K562 (cell line): ENCODE measurements at regions not wholly inside any gene's neighbourhood (a gene's known extent, or its start where the extent isn't known, plus 50 kb on each side); places are given as distances from the start of the nearest gene placed in this dataset.

ENCODE experiments used
- ATAC-seq: fragments of 200-7000 bp; cut with Tn5 transposase; 3 replicates; pipeline ENCODE4 v1.9.1; 2020; ENCODE audit warnings: moderate library complexity
- BruUV-seq: library from RNA; stranded (reverse); fragments of 400-500 nt; replicated peaks from 2 replicates; lab custom pipeline; 2021; lab: Mats Ljungman, UMichigan
- CTCF ChIA-PET: fragments of 300-600 bp; formaldehyde crosslinking; extraction: SDS; loops from one replicate; lab custom pipeline; 2021; ENCODE audit warnings: low intra/inter-chr PET ratio; lab: Yijun Ruan, JAX
- POLR2A ChIA-PET: fragments of 300-600, 350-650 bp; sonication (Branson Sonifier 250); formaldehyde crosslinking; extraction: SDS; loops from one replicate; lab custom pipeline; 2021; ENCODE audit warnings: antibody characterized with exemption, inconsistent platforms; lab: Yijun Ruan, JAX
- DNase-seq, 4 experiments: peaks; one replicate each; pipeline versions ENCODE4 v3.0.0 to v3.0.0-alpha.2; 2011 to 2018; ENCODE audit warnings: low spot score in 3 of 4, mixed read lengths in 3 of 4; ENCODE audit errors: extremely low read depth in 1 of 4
- FAIRE-seq: peaks from 2 replicates; lab custom pipeline; 2011; peaks lifted over from hg19 to GRCh38; lab: Jason Lieb, UNC
- H2AFZ ChIP-seq: 2 replicates; pipeline ENCODE4 v1.6.0; 2011; ENCODE audit warnings: low read depth, low read length, control low read depth, inconsistent platforms
- H3K27ac ChIP-seq: fragments of 200-600 bp; 3 replicates; pipeline ENCODE4 v1.8.0; 2011; ENCODE audit warnings: low read depth, mild to moderate bottlenecking, control low read depth, inconsistent platforms, low read length, moderate library complexity, mixed read lengths; ENCODE audit errors: extremely low read depth
- H3K27me3 ChIP-seq, 2 experiments: fragments of 300-600 bp in 1 of 2; 2 replicates in 1 of 2; 3 replicates in 1 of 2; pipeline versions ENCODE4 v1.6.0 to v1.8.0; 2011; ENCODE audit warnings: inconsistent platforms in 2 of 2, low read length in 2 of 2, mild to moderate bottlenecking in 1 of 2, mixed read lengths in 1 of 2, moderate library complexity in 1 of 2; ENCODE audit not compliant: control insufficient read depth in 2 of 2, insufficient read depth in 2 of 2
- H3K36me3 ChIP-seq: fragments of 300-600 bp; 3 replicates; pipeline ENCODE4 v1.8.0; 2011; ENCODE audit warnings: mild to moderate bottlenecking, low read length, inconsistent platforms; ENCODE audit not compliant: control insufficient read depth, insufficient read depth
- H3K4me1 ChIP-seq, 2 experiments: fragments of 200-600 bp in 1 of 2; replicated peaks in 1 of 2; 2 replicates in 1 of 2; 3 replicates in 1 of 2; pipeline versions ENCODE4 v1.5.1 to v1.8.0; 2011; ENCODE audit warnings: inconsistent platforms in 2 of 2, low read length in 2 of 2, mild to moderate bottlenecking in 1 of 2, mixed read lengths in 1 of 2, moderate library complexity in 1 of 2; ENCODE audit not compliant: control insufficient read depth in 2 of 2, insufficient read depth in 2 of 2
- H3K4me2 ChIP-seq: 2 replicates; pipeline ENCODE4 v1.6.1; 2011; ENCODE audit warnings: low read length, control low read depth, inconsistent platforms, mixed read lengths; ENCODE audit not compliant: insufficient read depth
- H3K4me3 ChIP-seq: fragments of 200-600 bp; sonication (generic), shearing (Covaris generic); 2 replicates; pipeline ENCODE4 v1.5.1; 2016; ENCODE audit warnings: control low read depth, inconsistent platforms
- H3K79me2 ChIP-seq: fragments of 200-600 bp; 3 replicates; pipeline ENCODE4 v1.8.0; 2011; ENCODE audit warnings: low read length, inconsistent platforms; ENCODE audit not compliant: control insufficient read depth, insufficient read depth
- H3K9ac ChIP-seq, 2 experiments: 2 replicates each; pipeline versions ENCODE4 v1.6.0 to v1.6.1; 2011; ENCODE audit warnings: low read depth in 2 of 2, low read length in 2 of 2, control low read depth in 1 of 2, inconsistent platforms in 1 of 2, mild to moderate bottlenecking in 1 of 2, mixed read lengths in 1 of 2; ENCODE audit not compliant: insufficient read depth in 1 of 2
- H3K9me1 ChIP-seq: one replicate; pipeline ENCODE4 v1.6.0; 2011; ENCODE audit warnings: inconsistent platforms, mild to moderate bottlenecking, low read length, moderate library complexity; ENCODE audit not compliant: control insufficient read depth, insufficient read depth
- H3K9me3 ChIP-seq: replicated peaks from 2 replicates; pipeline ENCODE4 v1.5.1; 2011; ENCODE audit warnings: low read depth, low read length, inconsistent platforms; ENCODE audit not compliant: control insufficient read depth, insufficient read depth
- H4K20me1 ChIP-seq: replicated peaks from 2 replicates; pipeline ENCODE4 v1.6.1; 2011; ENCODE audit warnings: low read length, inconsistent platforms, mixed read lengths; ENCODE audit not compliant: control insufficient read depth, insufficient read depth
- CCNT2 ChIP-seq: IDR thresholded peaks from 2 replicates; pipeline ENCODE4 v1.6.1; 2011; ENCODE audit warnings: borderline replicate concordance, low read depth, mild to moderate bottlenecking, moderate library complexity, mixed read lengths, low read length; ENCODE audit not compliant: insufficient read length; ENCODE audit errors: extremely low read depth
- ELK1 ChIP-seq: sonication (generic); formaldehyde crosslinking; IDR thresholded peaks from 2 replicates; pipeline ENCODE4 v1.8.1; 2022; ENCODE audit warnings: missing genetic modification reagents
- ETV5 ChIP-seq: sonication (generic); formaldehyde crosslinking; IDR thresholded peaks from 2 replicates; pipeline ENCODE4 v1.4.0; 2020; ENCODE audit warnings: low read depth, mild to moderate bottlenecking, missing genetic modification reagents
- EWSR1 ChIP-seq: fragments of 450-650 bp; IDR thresholded peaks from 2 replicates; pipeline ENCODE4 v1.6.1; 2018; ENCODE audit warnings: borderline replicate concordance, mild to moderate bottlenecking, low read depth, moderate library complexity; ENCODE audit not compliant: partially characterized antibody
- FOSL1 ChIP-seq: fragments of 200-800 bp; sonication (Bioruptor generic); conservative IDR thresholded peaks from 2 replicates; pipeline ENCODE4 v1.6.1; 2016; ENCODE audit warnings: missing genetic modification characterization, missing compliant biosample characterization
- PKNOX1 ChIP-seq: fragments of 450-650 bp; IDR thresholded peaks from 2 replicates; pipeline ENCODE4 v1.6.1; 2016
- TEAD4 ChIP-seq, 2 experiments: sonication (generic) in 1 of 2; formaldehyde crosslinking in 1 of 2; IDR thresholded peaks; 2 replicates each; pipeline versions ENCODE4 v1.6.1 to v1.8.0; 2012 to 2022; ENCODE audit warnings: borderline replicate concordance in 1 of 2, inconsistent platforms in 1 of 2, low read length in 1 of 2, mild to moderate bottlenecking in 1 of 2, missing genetic modification reagents in 1 of 2
- TFAP4 ChIP-seq: sonication (generic); formaldehyde crosslinking; IDR thresholded peaks from 2 replicates; pipeline ENCODE4 v1.8.0; 2022; ENCODE audit warnings: missing genetic modification reagents, mild to moderate bottlenecking, moderate library complexity, borderline replicate concordance
- TOE1 ChIP-seq, 2 experiments: fragments of 450-650 bp in 1 of 2; sonication (generic) in 1 of 2; formaldehyde crosslinking in 1 of 2; IDR thresholded peaks; 2 replicates each; pipeline versions ENCODE4 v1.7.1 to v1.8.0; 2016 to 2022; ENCODE audit warnings: borderline replicate concordance in 2 of 2, mild to moderate bottlenecking in 2 of 2, antibody characterized with exemption in 1 of 2, inconsistent platforms in 1 of 2, low read depth in 1 of 2, missing genetic modification reagents in 1 of 2, moderate library complexity in 1 of 2
- ZNF121 ChIP-seq: sonication (generic); formaldehyde crosslinking; conservative IDR thresholded peaks from 2 replicates; pipeline ENCODE4 v1.8.0; 2022; ENCODE audit warnings: missing genetic modification reagents
- ZNF445 ChIP-seq: fragments of 250-450 bp; sonication (Bioruptor Pico); IDR thresholded peaks from 2 replicates; pipeline ENCODE4 v1.4.0; 2020; ENCODE audit warnings: low read depth, mild to moderate bottlenecking, moderate library complexity
- WGBS: fragments of 100-300 bp; shearing (Covaris generic); methylation state at CpG from one replicate; pipeline ENCODE4 v1.1.6; 2016; ENCODE audit warnings: low coverage, mixed read lengths; ENCODE audit not compliant: insufficient coverage; ENCODE audit errors: missing lambda C conversion rate; 5-methylcytosine and 5-hydroxymethylcytosine counted together
- in situ Hi-C: fragments of 300-500 bp; cut with MboI; formaldehyde crosslinking; loops from 4 replicates; pipeline ENCODE4 v1.15.0; 2018; ENCODE audit warnings: inconsistent platforms, mixed read lengths
- intact Hi-C: fragments of 100-400 bp; cut with micrococcal nuclease; formaldehyde crosslinking; loops from 2 replicates; pipeline ENCODE4 v1.14.2; 2022

GRCh38 chr4:59540311-59540710, 1659.8 kb upstream of the ADGRL3 start:
- no TSS peak for BruUV-seq
- intact Hi-C loops (no loop called here), in situ Hi-C loops (no loop called here)
- Histone ChIP-seq H3K9ac (no peak overlapping the region), H3K4me3 (no peak overlapping the region), H3K79me2 (no peaks in the 10 kb centered on the region), H3K27me3 (no peaks in the 10 kb centered on the region), H4K20me1 (no peaks in the 10 kb centered on the region), H3K27ac (no peak overlapping the region), H3K36me3 (no peaks in the 10 kb centered on the region), H3K4me1 (no peaks in the 10 kb centered on the region), H3K9me3 (0 out of 2 replicates have a peak, but pooled peaks cover 1% of the 10 kb centered on the region), H3K9me1 (no peaks in the 10 kb centered on the region), H2AFZ (no peak overlapping the region), H3K4me2 (no peak overlapping the region)
- WGBS, result 0% methylated on average over 2 of the region's 2 CpGs
- no peak for DNase-seq
- ATAC-seq, result no peak
- CTCF ChIA-PET, result no interaction called here
- POLR2A ChIA-PET, result no interaction called here
- no peak for FAIRE-seq
- TF ChIP-seq FOSL1 (no peak), TOE1 (IDR thresholded peaks at IDR 0.05; ENCODE audit: borderline replicate concordance) (no peak), TOE1 (CRISPR knock-in tag; IDR thresholded peaks at IDR 0.05; ENCODE audit: borderline replicate concordance, low read depth) (no peak), PKNOX1 (no peak), TEAD4 (IDR thresholded peaks at IDR 0.05; ENCODE audit: low read length) (no peak), TEAD4 (CRISPR knock-in tag; IDR thresholded peaks at IDR 0.05; ENCODE audit: borderline replicate concordance) (no peak), TFAP4 (no peak), ZNF445 (CRISPR knock-in tag) (no peak), CCNT2 (no peak), EWSR1 (no peak), ZNF121 (no peak), ETV5 (no peak), ELK1 (no peak)
- TF ChIP-seq, all 486 proteins: peak for 0
